GM12891 (cell line): ENCODE measurements at regions not wholly inside any gene's neighbourhood (a gene's known extent, or its start where the extent isn't known, plus 50 kb on each side); places are given as distances from the start of the nearest gene placed in this dataset.

Experiments
- PAX5 ChIP-seq: IDR thresholded peaks from 2 replicates; pipeline ENCODE4 v1.6.1; 2011; ENCODE audit warnings: low read length, moderate library complexity, mild to moderate bottlenecking; ENCODE audit not compliant: insufficient read depth, severe bottlenecking
- POLR2A ChIP-seq: IDR thresholded peaks from 2 replicates; pipeline ENCODE4 v1.6.1; 2011; ENCODE audit warnings: low read depth, low read length, control low read depth
- POLR2AphosphoS5 ChIP-seq: IDR thresholded peaks from 2 replicates; pipeline ENCODE4 v1.6.1; 2011; ENCODE audit warnings: low read depth, low read length, control low read depth
- POU2F2 ChIP-seq: IDR thresholded peaks from 2 replicates; pipeline ENCODE4 v1.6.1; 2011; ENCODE audit warnings: low read depth, mild to moderate bottlenecking, control low read depth, low read length, moderate library complexity
- SPI1 ChIP-seq: IDR thresholded peaks from 2 replicates; pipeline ENCODE4 v1.6.1; 2011; ENCODE audit warnings: low read depth, low read length, control low read depth
- TAF1 ChIP-seq: IDR thresholded peaks from 2 replicates; pipeline ENCODE4 v1.6.1; 2011; ENCODE audit warnings: low read depth, low read length, control low read depth

GRCh38 chr2:58842501-58843155 lies 601.5 kb upstream of the FANCL start:
- TF ChIP-seq POLR2A (no peak), TAF1 (no peak), POLR2AphosphoS5 (no peak), SPI1 (no peak), POU2F2 (no peak), PAX5 (no peak)
